GM12891 (cell line): ENCODE measurements at regions not wholly inside any gene's neighbourhood (a gene's known extent, or its start where the extent isn't known, plus 50 kb on each side); places are given as distances from the start of the nearest gene placed in this dataset.
A peak's percentile ranks its signal among the peaks of the same experiment; 100 is the strongest.

Experiments used
- DNase-seq: peaks from one replicate; pipeline ENCODE4 v3.0.0; 2011; ENCODE audit warnings: low spot score; ENCODE audit not compliant: insufficient read length
- FAIRE-seq: peaks from 2 replicates; lab custom pipeline; 2011; peaks lifted over from hg19 to GRCh38; lab: Jason Lieb, UNC
- PAX5 ChIP-seq: IDR thresholded peaks from 2 replicates; pipeline ENCODE4 v1.6.1; 2011; ENCODE audit warnings: low read length, moderate library complexity, mild to moderate bottlenecking; ENCODE audit not compliant: insufficient read depth, severe bottlenecking
- POLR2A ChIP-seq: IDR thresholded peaks from 2 replicates; pipeline ENCODE4 v1.6.1; 2011; ENCODE audit warnings: low read depth, low read length, control low read depth
- POLR2AphosphoS5 ChIP-seq: IDR thresholded peaks from 2 replicates; pipeline ENCODE4 v1.6.1; 2011; ENCODE audit warnings: low read depth, low read length, control low read depth
- POU2F2 ChIP-seq: IDR thresholded peaks from 2 replicates; pipeline ENCODE4 v1.6.1; 2011; ENCODE audit warnings: low read depth, mild to moderate bottlenecking, control low read depth, low read length, moderate library complexity
- SPI1 ChIP-seq: IDR thresholded peaks from 2 replicates; pipeline ENCODE4 v1.6.1; 2011; ENCODE audit warnings: low read depth, low read length, control low read depth
- TAF1 ChIP-seq: IDR thresholded peaks from 2 replicates; pipeline ENCODE4 v1.6.1; 2011; ENCODE audit warnings: low read depth, low read length, control low read depth

GRCh38 chr7:41114691-41115090 is 588.2 kb downstream of the INHBA start:
- TF ChIP-seq POLR2AphosphoS5 (no peak), SPI1 (no peak), PAX5 (no peak), TAF1 (no peak), POU2F2 (no peak), POLR2A (no peak)
- no peak for FAIRE-seq
- DNase-seq, result no peak

GRCh38 chr7:41114131-41114530 is 588.8 kb downstream of the INHBA start:
- FAIRE-seq, result no peak
- no peak for DNase-seq
- no peak for TF ChIP-seq POU2F2
- no peak for TF ChIP-seq TAF1
- no peak for TF ChIP-seq POLR2AphosphoS5
- no peak for TF ChIP-seq PAX5
- no peak for TF ChIP-seq SPI1
- no peak for TF ChIP-seq POLR2A

GRCh38 chr7:41113719-41114118 is 589.2 kb downstream of the INHBA start:
- FAIRE-seq (no peak), DNase-seq (no peak)
- TF ChIP-seq PAX5 (no peak), POU2F2 (no peak), POLR2A (no peak), SPI1 (no peak), POLR2AphosphoS5 (no peak), TAF1 (no peak)

GRCh38 chr7:41110186-41110585 is 592.7 kb downstream of the INHBA start:
- DNase-seq (no peak), FAIRE-seq (no peak)
- no peak for TF ChIP-seq SPI1
- no peak for TF ChIP-seq PAX5
- TF ChIP-seq POLR2AphosphoS5, result no peak
- TF ChIP-seq POLR2A, result no peak
- TF ChIP-seq TAF1, result no peak
- TF ChIP-seq POU2F2, result no peak

- FAIRE-seq, result no peak
- TF ChIP-seq POLR2AphosphoS5 (no peak), PAX5 (no peak), TAF1 (no peak), POLR2A (no peak), SPI1 (no peak), POU2F2 (no peak)
- DNase-seq, result no peak
Observed at GRCh38 chr7:41108821-41109220, 594.1 kb downstream of the INHBA start.

GRCh38 chr7:41107938-41108448 is 594.9 kb downstream of the INHBA start:
- no peak for DNase-seq
- TF ChIP-seq PAX5 (no peak), POU2F2 (no peak), POLR2A (no peak), TAF1 (no peak), POLR2AphosphoS5 (no peak), SPI1 (no peak)
- FAIRE-seq, result no peak

- no peak for FAIRE-seq
- TF ChIP-seq TAF1 (no peak), POLR2AphosphoS5 (no peak), SPI1 (no peak), POLR2A (no peak), POU2F2 (no peak), PAX5 (no peak)
- DNase-seq, result no peak
Observed at GRCh38 chr7:41107330-41107937, 595.5 kb downstream of the INHBA start.

GRCh38 chr7:41104631-41105030 is 598.3 kb downstream of the INHBA start:
- FAIRE-seq, result no peak
- no peak for DNase-seq
- TF ChIP-seq TAF1 (no peak), POLR2A (no peak), POU2F2 (no peak), PAX5 (no peak), POLR2AphosphoS5 (no peak), SPI1 (no peak)

- TF ChIP-seq SPI1 (peak; percentile 89), TAF1 (no peak)
- FAIRE-seq (no peak), DNase-seq (peak; percentile 5)
Observed at GRCh38 chr7:41103331-41103730, 599.6 kb downstream of the INHBA start.

- DNase-seq (no peak), FAIRE-seq (no peak)
- TF ChIP-seq POLR2AphosphoS5, result no peak
- TF ChIP-seq TAF1, result no peak
- TF ChIP-seq PAX5, result no peak
- TF ChIP-seq SPI1, result no peak
Observed at GRCh38 chr7:41098846-41099245, 604.0 kb downstream of the INHBA start.
